ENCODE measurements at regions not wholly inside any gene's neighbourhood (a gene's known extent, or its start where the extent isn't known, plus 50 kb on each side); places are given as distances from the start of the nearest gene placed in this dataset.
A peak's percentile ranks its signal among the peaks of the same experiment; 100 is the strongest.
"Not testable (repeated sequence)": the region's sequence is repeated elsewhere in the genome, so short reads cannot be mapped to it uniquely, and the experiment has no call there.

DNA sequence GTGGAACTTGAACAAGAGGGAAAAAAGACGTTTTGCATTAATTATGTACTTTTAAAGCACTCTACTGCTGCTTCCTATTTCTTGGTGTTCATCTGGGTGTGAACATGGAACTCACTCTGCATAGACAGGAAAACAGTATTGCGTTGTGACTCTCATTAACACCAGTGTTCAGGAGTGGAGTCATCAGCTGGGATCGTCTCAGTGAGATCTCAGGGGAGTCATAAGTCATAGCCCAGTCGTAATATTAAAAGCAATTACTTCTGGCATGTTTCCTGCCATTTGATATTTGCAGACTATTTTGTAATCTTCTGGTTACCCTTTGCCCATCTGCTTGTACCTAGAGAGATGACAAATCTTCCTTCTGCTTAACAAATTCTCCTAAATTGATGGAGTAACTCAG, 462.0 kb upstream of the ATP11B start:
- no peak for DNase-seq (ENCODE audit: low spot score)

GRCh38 chr3:182342252-182342651, 451.1 kb upstream of the ATP11B start:
- no peak for DNase-seq (ENCODE audit: low spot score)

- DNase-seq (ENCODE audit: low spot score): not testable (repeated sequence)
Observed at GRCh38 chr3:182344026-182344425, 449.3 kb upstream of the ATP11B start.

- DNase-seq (ENCODE audit: low spot score): peak; percentile 13
Observed at GRCh38 chr3:182349051-182349450, 444.3 kb upstream of the ATP11B start.

DNA sequence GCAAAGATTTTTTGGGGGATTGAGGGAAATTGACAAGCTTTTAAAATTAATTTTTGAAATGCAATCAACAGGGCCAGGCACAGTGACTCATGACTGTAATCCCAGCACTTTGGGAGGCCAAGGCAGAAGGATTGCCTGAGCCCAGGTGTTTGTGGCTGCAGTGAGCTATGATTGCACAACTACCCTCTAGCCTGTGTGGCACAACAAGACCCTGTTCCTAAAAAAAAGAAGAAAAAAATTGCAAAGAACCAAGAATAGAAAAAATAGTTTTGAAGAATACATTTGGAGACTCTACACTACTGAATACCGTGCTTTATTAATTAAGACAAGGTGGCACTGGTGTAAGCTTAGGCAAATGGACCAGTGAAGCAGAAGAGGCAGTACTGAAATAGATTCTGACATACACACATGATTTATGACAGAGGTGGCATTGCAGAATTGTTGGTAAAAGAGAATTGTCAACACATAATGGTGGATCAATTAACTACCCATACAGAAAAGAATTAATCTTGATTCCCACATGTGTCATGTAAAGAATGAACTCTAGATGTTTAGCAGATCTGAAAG, 443.3 kb upstream of the ATP11B start:
- peak; percentile 10 for DNase-seq (ENCODE audit: low spot score)

- DNase-seq (ENCODE audit: low spot score): no peak
Observed at GRCh38 chr3:182357928-182358327, 435.4 kb upstream of the ATP11B start.

GRCh38 chr3:182364323-182364722, 429.0 kb upstream of the ATP11B start:
- DNase-seq (ENCODE audit: low spot score): no peak

DNA sequence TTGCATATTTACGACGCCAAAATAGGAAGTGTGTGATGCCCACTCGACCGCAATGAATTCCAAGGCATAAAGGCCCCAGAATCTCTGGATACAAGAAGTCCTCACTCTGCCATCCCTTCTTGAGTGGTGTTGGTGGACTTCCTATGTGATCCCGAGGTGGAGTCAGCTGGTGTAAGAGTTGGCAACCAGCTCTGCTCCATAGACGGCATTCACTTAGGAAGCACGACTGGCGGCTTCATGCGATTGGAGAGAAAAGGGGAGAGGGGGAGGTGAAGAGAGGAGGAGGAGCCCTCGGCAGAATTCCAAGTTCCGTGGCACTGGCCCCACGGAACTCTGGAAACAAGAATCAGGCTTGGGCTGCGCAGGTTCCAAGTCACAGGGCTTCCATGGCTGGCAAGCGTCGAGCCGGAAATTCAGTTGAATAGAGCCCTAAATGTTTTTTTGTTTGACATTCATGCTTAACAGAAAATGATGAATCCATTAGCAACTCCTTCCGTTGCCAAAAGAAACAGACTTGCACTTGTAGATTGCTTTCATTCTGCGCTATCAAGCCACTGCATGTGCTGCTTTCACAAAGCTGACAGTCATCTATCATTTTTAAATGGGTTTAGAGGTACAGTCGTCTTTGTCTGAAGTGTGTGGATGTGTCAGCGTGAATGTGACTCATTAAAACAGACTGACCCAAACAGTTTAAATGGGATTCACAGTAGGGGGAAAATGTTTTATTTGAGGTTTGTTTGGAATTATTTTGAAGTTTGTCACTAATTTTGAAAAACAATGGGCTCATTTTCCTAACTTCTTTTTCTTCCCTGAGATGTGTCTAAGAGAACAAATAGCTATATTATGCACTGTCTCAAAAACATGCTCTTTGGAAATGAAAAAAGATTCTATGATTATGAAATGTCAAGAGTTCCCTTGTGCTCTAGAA, 428.3 kb upstream of the ATP11B start:
- no peak for DNase-seq (ENCODE audit: low spot score)

- DNase-seq (ENCODE audit: low spot score): no peak
Observed at GRCh38 chr3:182366746-182367145, 426.6 kb upstream of the ATP11B start.

GRCh38 chr3:182369861-182370260, 423.4 kb upstream of the ATP11B start:
- no peak for DNase-seq (ENCODE audit: low spot score)

DNA sequence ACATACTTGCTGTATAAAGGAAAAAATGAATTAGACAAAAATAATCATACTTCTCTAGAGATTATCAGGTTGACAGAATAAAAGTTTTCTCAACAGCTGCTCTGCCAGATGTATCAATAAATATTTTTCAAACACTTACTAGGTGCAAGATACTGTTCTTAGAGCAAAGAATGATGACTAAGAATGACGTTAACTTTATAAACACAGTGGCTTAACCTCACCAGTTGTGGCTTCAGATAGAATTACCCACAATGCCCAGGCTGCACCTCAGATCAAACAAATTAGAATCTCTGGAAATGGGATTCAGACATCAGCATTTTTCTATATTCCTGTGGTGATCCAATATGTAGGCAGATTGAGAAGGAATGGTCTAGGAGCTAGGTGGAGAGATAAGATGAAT, 422.4 kb upstream of the ATP11B start:
- no peak for DNase-seq (ENCODE audit: low spot score)

- no peak for DNase-seq (ENCODE audit: low spot score)
Observed at GRCh38 chr3:182375916-182376315, 417.4 kb upstream of the ATP11B start.

DNA sequence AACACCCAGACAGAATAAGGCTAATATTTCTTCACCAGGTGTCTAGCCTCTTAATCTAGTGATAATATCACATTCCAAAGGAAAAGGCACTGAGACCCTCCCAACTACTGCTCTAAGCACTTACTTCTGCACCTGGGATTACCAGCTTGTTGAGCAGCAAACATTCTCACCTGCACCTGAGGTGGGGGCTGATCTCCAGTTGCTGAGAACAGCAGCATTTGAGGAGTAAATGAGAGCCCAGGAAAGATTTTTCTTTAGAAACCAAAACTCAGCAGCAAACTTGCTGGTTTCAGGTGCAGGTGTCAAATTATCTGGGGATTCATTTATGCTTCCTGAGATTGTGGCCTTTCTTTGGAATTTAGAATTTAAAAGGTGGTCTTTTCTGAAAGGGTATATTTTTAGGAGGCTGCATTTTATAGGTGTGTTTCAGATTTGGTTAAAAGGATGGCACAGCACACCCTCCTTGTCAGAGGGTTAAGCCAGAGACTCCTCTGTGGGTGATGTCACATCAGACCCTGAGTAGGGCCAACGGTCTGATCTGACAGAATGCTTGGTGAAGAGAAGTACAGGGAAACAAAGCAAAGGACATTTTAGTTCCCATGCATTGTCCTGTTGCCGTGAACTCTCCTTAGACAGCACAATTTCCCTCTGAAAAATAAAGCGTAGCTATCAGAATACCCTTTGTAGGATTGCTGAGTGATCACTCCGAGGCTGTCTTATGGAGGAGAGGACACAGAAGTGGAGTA, 411.0 kb upstream of the ATP11B start:
- DNase-seq (ENCODE audit: low spot score): no peak

GRCh38 chr3:182384221-182384620, 409.1 kb upstream of the ATP11B start:
- no peak for DNase-seq (ENCODE audit: low spot score)

DNA sequence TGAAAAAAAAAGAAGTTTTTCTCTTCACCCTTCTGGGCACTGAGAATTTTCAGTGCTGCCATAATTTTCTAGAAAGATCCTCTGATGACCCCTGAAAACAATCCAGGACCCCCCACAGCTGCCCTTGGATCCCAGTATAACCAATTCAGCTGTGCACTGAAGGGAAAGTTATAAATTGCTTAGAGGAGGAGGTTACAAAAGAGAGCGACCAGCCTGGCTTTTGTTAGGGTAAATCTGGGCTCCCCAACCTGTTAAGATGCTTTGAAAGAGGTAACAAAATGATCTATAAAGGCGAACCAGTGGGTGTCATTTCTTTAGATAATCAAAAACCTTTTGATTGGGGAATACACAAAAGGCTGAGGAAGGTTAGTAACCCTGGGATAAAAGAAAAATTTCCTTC, 407.9 kb upstream of the ATP11B start:
- no peak for DNase-seq (ENCODE audit: low spot score)

- DNase-seq (ENCODE audit: low spot score): no peak
Observed at GRCh38 chr3:182388506-182388905, 404.8 kb upstream of the ATP11B start.

DNA sequence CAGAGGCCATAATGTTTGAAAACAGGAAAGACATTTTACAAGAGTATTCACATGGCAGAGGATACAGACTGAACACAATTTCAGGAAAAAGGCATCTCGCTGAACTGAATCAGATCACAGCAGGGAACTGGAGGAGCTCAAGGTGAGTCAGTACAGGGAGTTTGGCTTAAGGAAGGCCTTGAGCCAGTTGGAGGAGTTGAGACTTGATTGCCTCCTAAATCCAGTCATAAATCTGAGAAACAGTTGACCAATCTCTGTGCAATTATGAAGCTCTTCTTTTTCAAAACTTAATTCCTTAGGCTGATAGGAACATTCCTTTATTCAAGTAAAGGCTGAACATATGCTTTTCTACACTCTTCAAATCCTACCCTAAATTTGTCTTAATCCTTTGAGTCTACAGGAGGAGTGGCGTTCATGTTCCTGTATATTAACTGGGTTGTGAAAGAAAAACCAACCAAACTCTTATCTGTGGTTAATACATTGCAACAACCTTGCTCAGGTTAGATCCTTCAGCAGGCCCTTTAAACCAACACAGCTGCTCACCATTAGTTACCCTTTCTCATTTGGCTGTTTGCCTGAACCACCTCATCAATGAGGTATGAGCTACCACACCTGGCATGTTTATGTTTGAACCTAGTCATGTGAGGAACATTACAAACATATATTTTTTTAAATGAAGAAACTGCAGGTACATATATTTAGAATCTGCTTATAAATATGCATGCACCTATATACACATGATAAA, 404.1 kb upstream of the ATP11B start:
- DNase-seq (ENCODE audit: low spot score): no peak

DNA sequence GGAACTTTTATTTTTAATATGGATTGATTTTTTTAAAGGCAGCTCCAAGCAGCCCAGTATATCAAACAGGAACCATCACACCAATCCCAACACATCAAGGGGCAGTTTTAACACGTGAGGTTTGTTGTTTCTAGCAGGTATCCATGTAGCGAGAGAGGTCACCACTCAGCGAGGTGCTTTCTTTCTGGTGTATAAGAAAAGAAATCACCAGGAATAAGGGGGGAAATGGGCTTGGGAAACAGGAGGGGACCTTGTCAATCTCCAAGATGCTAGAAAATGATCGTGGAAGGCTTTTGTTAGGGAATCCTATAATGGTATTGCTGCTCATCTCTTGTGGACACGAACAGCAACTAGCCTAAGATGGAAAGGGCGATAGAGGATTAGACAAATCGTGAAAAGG, 402.9 kb upstream of the ATP11B start:
- no peak for DNase-seq (ENCODE audit: low spot score)

DNA sequence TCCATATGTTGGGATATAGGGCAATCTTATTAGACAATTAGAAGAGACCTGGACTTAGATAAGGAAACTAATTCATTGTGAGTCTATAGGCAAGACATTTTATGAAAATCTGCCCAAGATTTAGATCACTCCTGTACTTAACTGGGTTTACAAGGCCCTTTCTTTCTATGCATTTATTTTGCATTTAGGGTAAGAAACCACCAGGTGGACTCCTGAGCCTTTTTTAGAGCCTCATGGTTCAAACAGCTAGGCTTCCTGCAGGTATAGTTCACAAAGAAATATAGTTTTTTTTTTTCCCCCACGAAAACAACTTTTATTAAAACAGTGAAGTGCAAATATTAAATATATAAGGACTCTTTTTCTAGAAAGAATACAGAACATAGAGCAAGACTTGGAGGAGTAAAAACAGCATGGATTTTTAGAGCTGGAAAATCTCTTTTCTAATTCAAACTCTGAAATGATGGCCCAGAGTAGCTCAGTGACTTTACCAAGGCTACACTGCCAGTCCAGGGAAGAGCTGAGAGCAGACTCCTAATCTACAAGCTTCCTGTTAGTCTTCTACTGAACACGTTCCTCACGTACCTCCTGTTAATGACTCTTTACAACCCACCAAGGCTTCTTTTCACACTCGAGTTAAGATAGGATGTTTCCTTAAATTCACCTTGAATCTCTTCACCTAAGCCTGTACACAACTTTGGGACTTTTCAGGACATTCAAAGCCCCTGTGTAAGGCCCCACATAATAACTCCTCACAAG, 400.9 kb upstream of the ATP11B start:
- peak; percentile 28 for DNase-seq (ENCODE audit: low spot score)

GRCh38 chr3:182393151-182393550, 400.2 kb upstream of the ATP11B start:
- no peak for DNase-seq (ENCODE audit: low spot score)

DNA sequence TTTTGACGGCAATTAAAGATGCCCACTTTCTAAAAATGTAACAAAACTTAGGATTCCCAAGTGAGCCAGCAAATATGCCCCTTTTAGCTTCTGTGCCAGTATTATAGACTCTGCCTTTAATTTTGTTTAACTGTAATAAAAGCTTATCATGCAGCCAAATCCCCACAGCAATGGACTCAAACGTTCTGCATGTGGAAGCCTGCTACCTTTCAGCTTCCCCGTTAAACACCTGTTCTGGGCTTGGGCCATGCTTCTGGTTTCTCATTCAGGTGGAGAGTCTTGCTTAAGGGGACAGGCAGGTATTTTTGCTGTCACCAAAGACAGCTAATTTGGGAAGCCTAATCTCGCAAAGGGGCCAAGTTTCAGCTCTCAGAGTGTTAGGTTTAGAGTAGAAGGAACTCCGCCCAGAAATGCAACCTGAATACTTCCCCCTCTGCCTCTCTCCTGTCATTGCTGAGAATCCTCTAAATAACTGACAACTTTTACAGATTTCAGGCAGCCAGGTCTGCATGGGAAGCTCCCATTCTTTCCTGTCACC, 399.4 kb upstream of the ATP11B start:
- peak; percentile 8 for DNase-seq (ENCODE audit: low spot score)

Data from NAMALWA (cell line).